Glomerular visceral epithelial cell (primary cell): ENCODE measurements at regions not wholly inside any gene's neighbourhood (a gene's known extent, or its start where the extent isn't known, plus 50 kb on each side); places are given as distances from the start of the nearest gene placed in this dataset.
"Not testable (repeated sequence)": the region's sequence is repeated elsewhere in the genome, so short reads cannot be mapped to it uniquely, and the experiment has no call there.

Source experiments
- DNase-seq: peaks from one replicate; pipeline ENCODE4 v3.0.0-alpha.2; 2016; ENCODE audit errors: extremely low spot score

- peak; percentile 80 for DNase-seq
These were observed 109.7 kb upstream of the GLI2 start for GRCh38 chr2:120625865-120626560.

- peak; percentile 70 for DNase-seq
These were observed 109.1 kb upstream of the GLI2 start for GRCh38 chr2:120626566-120626965.

- DNase-seq, result no peak
These were observed 107.4 kb upstream of the GLI2 start for GRCh38 chr2:120628248-120628647.

GRCh38 chr2:120629241-120629895 is 106.3 kb upstream of the GLI2 start:
- DNase-seq, result no peak

GRCh38 chr2:120630031-120630701 is 105.5 kb upstream of the GLI2 start:
- no peak for DNase-seq

- no peak for DNase-seq
These were observed 104.4 kb upstream of the GLI2 start for GRCh38 chr2:120631236-120631635.

- DNase-seq, result no peak
These were observed 103.9 kb upstream of the GLI2 start for GRCh38 chr2:120631724-120632123.

GRCh38 chr2:120632796-120633646 is 102.6 kb upstream of the GLI2 start:
- no peak for DNase-seq

GRCh38 chr2:120634533-120634932 is 101.1 kb upstream of the GLI2 start:
- no peak for DNase-seq

GRCh38 chr2:120635146-120635545 is 100.5 kb upstream of the GLI2 start:
- DNase-seq, result no peak

GRCh38 chr2:120637847-120638246 is 97.8 kb upstream of the GLI2 start:
- no peak for DNase-seq

GRCh38 chr2:120638450-120638849 is 97.2 kb upstream of the GLI2 start:
- no peak for DNase-seq

GRCh38 chr2:120641366-120641771 is 94.3 kb upstream of the GLI2 start:
- no peak for DNase-seq

GRCh38 chr2:120642646-120643045 is 93.0 kb upstream of the GLI2 start:
- no peak for DNase-seq

- no peak for DNase-seq
These were observed 88.7 kb upstream of the GLI2 start for GRCh38 chr2:120646994-120647393.

GRCh38 chr2:120647487-120647886 is 88.2 kb upstream of the GLI2 start:
- DNase-seq, result peak; percentile 25

GRCh38 chr2:120649381-120649780 is 86.3 kb upstream of the GLI2 start:
- not testable (repeated sequence) for DNase-seq

- DNase-seq, result no peak
These were observed 85.5 kb upstream of the GLI2 start for GRCh38 chr2:120650022-120650644.

- DNase-seq, result no peak
These were observed 83.8 kb upstream of the GLI2 start for GRCh38 chr2:120651818-120652217.

- no peak for DNase-seq
These were observed 82.6 kb upstream of the GLI2 start for GRCh38 chr2:120653046-120653445.

GRCh38 chr2:120653871-120654270 is 81.8 kb upstream of the GLI2 start:
- DNase-seq, result no peak
